H9 (cell line): ENCODE measurements at regions not wholly inside any gene's neighbourhood (a gene's known extent, or its start where the extent isn't known, plus 50 kb on each side); places are given as distances from the start of the nearest gene placed in this dataset.

ENCODE experiments used
- DNase-seq: peaks from one replicate; pipeline ENCODE4 v3.0.0-alpha.2; 2017
- H2AFZ ChIP-seq: one replicate; pipeline ENCODE4 v1.6.1; 2013; ENCODE audit warnings: mild to moderate bottlenecking, low read length, control low read depth, moderate library complexity
- H2AK5ac ChIP-seq: 2 replicates; pipeline ENCODE4 v1.6.1; 2013; ENCODE audit warnings: low read length, control low read depth, mixed read lengths; ENCODE audit not compliant: insufficient read length
- H2BK120ac ChIP-seq: one replicate; pipeline ENCODE4 v1.6.1; 2013; ENCODE audit warnings: low read depth, mild to moderate bottlenecking, low read length, control low read depth, inconsistent platforms; ENCODE audit not compliant: poor library complexity, severe bottlenecking
- H2BK12ac ChIP-seq: 2 replicates; pipeline ENCODE4 v1.6.1; 2013; ENCODE audit warnings: low read length, control low read depth, mixed read lengths, low read depth; ENCODE audit not compliant: insufficient read length
- H2BK15ac ChIP-seq: 2 replicates; pipeline ENCODE4 v1.6.1; 2013; ENCODE audit warnings: low read depth, low read length, control low read depth
- H2BK20ac ChIP-seq: one replicate; pipeline ENCODE4 v1.6.1; 2013; ENCODE audit warnings: low read depth, mild to moderate bottlenecking, low read length, control low read depth, inconsistent platforms; ENCODE audit not compliant: poor library complexity, severe bottlenecking
- H2BK5ac ChIP-seq: 2 replicates; pipeline ENCODE4 v1.6.1; 2013; ENCODE audit warnings: low read length, control low read depth, mixed read lengths; ENCODE audit not compliant: insufficient read length
- H3K14ac ChIP-seq: 2 replicates; pipeline ENCODE4 v1.6.1; 2013; ENCODE audit warnings: low read length, control low read depth; ENCODE audit not compliant: insufficient read depth
- H3K18ac ChIP-seq: 2 replicates; pipeline ENCODE4 v1.6.1; 2013; ENCODE audit warnings: low read depth, mild to moderate bottlenecking, mixed read lengths, low read length, control low read depth; ENCODE audit not compliant: insufficient read length
- H3K23ac ChIP-seq: 2 replicates; pipeline ENCODE4 v1.6.1; 2013; ENCODE audit warnings: low read length, control low read depth, mixed read lengths, low read depth; ENCODE audit not compliant: insufficient read length
- H3K23me2 ChIP-seq: 2 replicates; pipeline ENCODE4 v1.6.1; 2013; ENCODE audit warnings: low read depth, mild to moderate bottlenecking, mixed read lengths, low read length, control low read depth; ENCODE audit not compliant: insufficient read length, poor library complexity, severe bottlenecking
- H3K27ac ChIP-seq: 2 replicates; pipeline ENCODE4 v1.5.1; 2013; ENCODE audit warnings: low read length, control low read depth, mixed read lengths, low read depth; ENCODE audit not compliant: insufficient read length
- H3K27me3 ChIP-seq: 2 replicates; pipeline ENCODE4 v1.6.1; 2013; ENCODE audit warnings: low read length, control low read depth, inconsistent platforms; ENCODE audit not compliant: insufficient read depth
- H3K4ac ChIP-seq: 2 replicates; pipeline ENCODE4 v1.6.1; 2013; ENCODE audit warnings: low read depth, mild to moderate bottlenecking, control low read depth, inconsistent platforms, low read length, moderate library complexity
- H3K4me1 ChIP-seq: 2 replicates; pipeline ENCODE4 v1.6.1; 2013; ENCODE audit warnings: low read length, control low read depth, inconsistent platforms; ENCODE audit not compliant: insufficient read depth
- H3K4me2 ChIP-seq: 2 replicates; pipeline ENCODE4 v1.6.1; 2013; ENCODE audit warnings: low read length, control low read depth, mixed read lengths; ENCODE audit not compliant: insufficient read length, insufficient read depth
- H3K56ac ChIP-seq: 2 replicates; pipeline ENCODE4 v1.6.1; 2013; ENCODE audit warnings: low read depth, mild to moderate bottlenecking, mixed read lengths, low read length, control low read depth; ENCODE audit not compliant: insufficient read length
- H3K79me1 ChIP-seq: 2 replicates; pipeline ENCODE4 v1.6.1; 2013; ENCODE audit warnings: low read depth, mild to moderate bottlenecking, moderate library complexity, low read length, control low read depth, inconsistent platforms; ENCODE audit not compliant: insufficient read depth, poor library complexity, severe bottlenecking
- H3K79me2 ChIP-seq: 2 replicates; pipeline ENCODE4 v1.6.1; 2013; ENCODE audit warnings: low read length, control low read depth, inconsistent platforms; ENCODE audit not compliant: insufficient read depth
- H3K9ac ChIP-seq: 2 replicates; pipeline ENCODE4 v1.6.1; 2013; ENCODE audit warnings: low read length, control low read depth, mixed read lengths; ENCODE audit not compliant: insufficient read length; ENCODE audit errors: extremely low read depth
- H3K9me3 ChIP-seq: one replicate; pipeline ENCODE4 v1.6.1; 2013; ENCODE audit warnings: low read depth, low read length, inconsistent platforms; ENCODE audit not compliant: control insufficient read depth
- H3T11ph ChIP-seq: one replicate; pipeline ENCODE4 v1.6.1; 2013; ENCODE audit warnings: mild to moderate bottlenecking, low read length, control low read depth, inconsistent platforms
- H4K20me1 ChIP-seq: one replicate; pipeline ENCODE4 v1.6.1; 2013; ENCODE audit not compliant: control insufficient read depth, insufficient read length, insufficient read depth
- H4K5ac ChIP-seq: 2 replicates; pipeline ENCODE4 v1.6.1; 2013; ENCODE audit warnings: low read depth, mild to moderate bottlenecking, mixed read lengths, low read length, control low read depth; ENCODE audit not compliant: insufficient read length
- H4K8ac ChIP-seq: replicated peaks from 2 replicates; pipeline ENCODE4 v1.6.1; 2013; ENCODE audit warnings: low read length, control low read depth, mixed read lengths, low read depth; ENCODE audit not compliant: insufficient read length
- H4K91ac ChIP-seq: 2 replicates; pipeline ENCODE4 v1.6.1; 2013; ENCODE audit warnings: low read depth, mild to moderate bottlenecking, moderate library complexity, mixed read lengths, low read length, control low read depth; ENCODE audit not compliant: insufficient read length
- H3K27ac Mint-ChIP-seq, 3 experiments: 2 replicates in 2 of 3; 3 replicates in 1 of 3; pipeline ENCODE4 v1.8.0; 2020 to 2021; ENCODE audit warnings: mixed read lengths in 3 of 3, mild to moderate bottlenecking in 1 of 3, moderate library complexity in 1 of 3
- H3K27me3 Mint-ChIP-seq: 2 replicates; pipeline ENCODE4 v1.8.0; 2021; ENCODE audit warnings: low read depth, mild to moderate bottlenecking, moderate library complexity, mixed read lengths
- H3K36me3 Mint-ChIP-seq, 3 experiments: 2 replicates in 2 of 3; 3 replicates in 1 of 3; pipeline ENCODE4 v1.8.0; 2020 to 2021; ENCODE audit warnings: low read depth in 3 of 3, mixed read lengths in 3 of 3; ENCODE audit not compliant: insufficient read depth in 1 of 3
- H3K4me1 Mint-ChIP-seq, 2 experiments: 2 replicates each; pipeline ENCODE4 v1.8.0; 2020; ENCODE audit warnings: mixed read lengths in 2 of 2
- H3K4me3 Mint-ChIP-seq, 2 experiments: 2 replicates in 1 of 2; 3 replicates in 1 of 2; pipeline ENCODE4 v1.8.0; 2020 to 2021; ENCODE audit warnings: mild to moderate bottlenecking in 2 of 2, mixed read lengths in 2 of 2, moderate library complexity in 1 of 2
- H3K9me3 Mint-ChIP-seq, 2 experiments: 2 replicates in 1 of 2; 3 replicates in 1 of 2; pipeline ENCODE4 v1.8.0; 2020; ENCODE audit warnings: mild to moderate bottlenecking in 2 of 2, mixed read lengths in 2 of 2, moderate library complexity in 1 of 2
- WGBS: extraction: QIAGEN DNeasy Blood & Tissue Kit; methylation state at CpG from one replicate; pipeline ENCODE4 v1.1.7; 2013; ENCODE audit warnings: missing lambda C conversion rate, low lambda C conversion rate, mixed read lengths; ENCODE audit not compliant: insufficient read length; ENCODE audit errors: extremely low coverage; 5-methylcytosine and 5-hydroxymethylcytosine counted together
- TF ChIP-seq, protein P1 (sequence below): fragments of 200-600 bp; sonication (generic); conservative IDR thresholded peaks from 3 replicates; pipeline ENCODE4 v1.8.0; 2021; ENCODE audit warnings: antibody characterized with exemption, mild to moderate bottlenecking

- no peak overlapping the region for H4K8ac ChIP-seq
- H4K20me1 ChIP-seq, result no peaks in the 10 kb centered on the region
- no peaks in the 10 kb centered on the region for H3K27me3 Mint-ChIP-seq
- no peak overlapping the region for H3K27ac Mint-ChIP-seq
- no peak overlapping the region for H3K4me2 ChIP-seq
- H4K5ac ChIP-seq, result no peak overlapping the region
- no peak overlapping the region for H3K14ac ChIP-seq
- no peak overlapping the region for H2BK20ac ChIP-seq
- no peaks in the 10 kb centered on the region for H3K4me1 Mint-ChIP-seq
- H2BK12ac ChIP-seq, result no peak overlapping the region
- no peak overlapping the region for H2AK5ac ChIP-seq
- H3K4me3 Mint-ChIP-seq, result no peak overlapping the region
- H4K91ac ChIP-seq, result no peak overlapping the region
- TF ChIP-seq, protein P1, sequence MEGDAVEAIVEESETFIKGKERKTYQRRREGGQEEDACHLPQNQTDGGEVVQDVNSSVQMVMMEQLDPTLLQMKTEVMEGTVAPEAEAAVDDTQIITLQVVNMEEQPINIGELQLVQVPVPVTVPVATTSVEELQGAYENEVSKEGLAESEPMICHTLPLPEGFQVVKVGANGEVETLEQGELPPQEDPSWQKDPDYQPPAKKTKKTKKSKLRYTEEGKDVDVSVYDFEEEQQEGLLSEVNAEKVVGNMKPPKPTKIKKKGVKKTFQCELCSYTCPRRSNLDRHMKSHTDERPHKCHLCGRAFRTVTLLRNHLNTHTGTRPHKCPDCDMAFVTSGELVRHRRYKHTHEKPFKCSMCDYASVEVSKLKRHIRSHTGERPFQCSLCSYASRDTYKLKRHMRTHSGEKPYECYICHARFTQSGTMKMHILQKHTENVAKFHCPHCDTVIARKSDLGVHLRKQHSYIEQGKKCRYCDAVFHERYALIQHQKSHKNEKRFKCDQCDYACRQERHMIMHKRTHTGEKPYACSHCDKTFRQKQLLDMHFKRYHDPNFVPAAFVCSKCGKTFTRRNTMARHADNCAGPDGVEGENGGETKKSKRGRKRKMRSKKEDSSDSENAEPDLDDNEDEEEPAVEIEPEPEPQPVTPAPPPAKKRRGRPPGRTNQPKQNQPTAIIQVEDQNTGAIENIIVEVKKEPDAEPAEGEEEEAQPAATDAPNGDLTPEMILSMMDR, result no peak
- no peaks in the 10 kb centered on the region for H3K9me3 ChIP-seq
- no peak overlapping the region for H2AFZ ChIP-seq
- H2BK5ac ChIP-seq, result no peak overlapping the region
- WGBS, result no CpG with 5 or more reads among the region's 1 CpG
- no peak overlapping the region for H3T11ph ChIP-seq
- no peaks in the 10 kb centered on the region for H3K23me2 ChIP-seq
- H3K79me1 ChIP-seq, result no peaks in the 10 kb centered on the region
- H2BK120ac ChIP-seq, result no peak overlapping the region
- H3K79me2 ChIP-seq, result no peaks in the 10 kb centered on the region
- no peak overlapping the region for H3K27ac ChIP-seq
- no peak overlapping the region for H3K4ac ChIP-seq
- no peaks in the 10 kb centered on the region for H3K27me3 ChIP-seq
- no peak overlapping the region for H2BK15ac ChIP-seq
- no peak for DNase-seq
- H3K18ac ChIP-seq, result no peak overlapping the region
- no peak overlapping the region for H3K23ac ChIP-seq
- no peak overlapping the region for H3K9ac ChIP-seq
- H3K9me3 Mint-ChIP-seq, result no peaks in the 10 kb centered on the region
- no peak overlapping the region for H3K56ac ChIP-seq
- H3K36me3 Mint-ChIP-seq, result no peaks in the 10 kb centered on the region
- no peaks in the 10 kb centered on the region for H3K4me1 ChIP-seq
Measured at GRCh38 chr6:100247123-100247522, 217.6 kb downstream of the SIM1 start.
